Activated naive CD4-positive, alpha-beta T cell treated with anti-CD3 and anti-CD28 coated beads for 36 hours (primary cell): ENCODE measurements at regions not wholly inside any gene's neighbourhood (a gene's known extent, or its start where the extent isn't known, plus 50 kb on each side); places are given as distances from the start of the nearest gene placed in this dataset.
A peak's percentile ranks its signal among the peaks of the same experiment; 100 is the strongest.

ENCODE experiments used
- CTCF ChIA-PET: fragments of 350-600 bp; sonication (Branson Sonifier 250); formaldehyde crosslinking; loops from one replicate; lab custom pipeline; 2021; ENCODE audit warnings: antibody characterized with exemption; lab: Charles Lee
- DNase-seq: peaks from one replicate; pipeline ENCODE4 v3.0.0-alpha.2; 2020
- H3K27ac Mint-ChIP-seq: one replicate; pipeline ENCODE4 v1.8.0; 2021; ENCODE audit warnings: mild to moderate bottlenecking, mixed read lengths
- H3K27me3 Mint-ChIP-seq: one replicate; pipeline ENCODE4 v1.8.0; 2021; ENCODE audit warnings: low read depth, mixed read lengths
- H3K36me3 Mint-ChIP-seq: one replicate; pipeline ENCODE4 v1.8.0; 2021; ENCODE audit warnings: low read depth, mixed read lengths
- H3K4me1 Mint-ChIP-seq: one replicate; pipeline ENCODE4 v1.8.0; 2021; ENCODE audit warnings: low read depth, mixed read lengths
- H3K4me3 Mint-ChIP-seq: one replicate; pipeline ENCODE4 v1.8.0; 2021; ENCODE audit warnings: mild to moderate bottlenecking, moderate library complexity, mixed read lengths
- H3K9me3 Mint-ChIP-seq: one replicate; pipeline ENCODE4 v1.8.0; 2021; ENCODE audit warnings: mixed read lengths
- intact Hi-C: fragments of 100-400 bp; cut with micrococcal nuclease; formaldehyde crosslinking; loops from one replicate; pipeline ENCODE4 v1.15.1; 2023

DNA sequence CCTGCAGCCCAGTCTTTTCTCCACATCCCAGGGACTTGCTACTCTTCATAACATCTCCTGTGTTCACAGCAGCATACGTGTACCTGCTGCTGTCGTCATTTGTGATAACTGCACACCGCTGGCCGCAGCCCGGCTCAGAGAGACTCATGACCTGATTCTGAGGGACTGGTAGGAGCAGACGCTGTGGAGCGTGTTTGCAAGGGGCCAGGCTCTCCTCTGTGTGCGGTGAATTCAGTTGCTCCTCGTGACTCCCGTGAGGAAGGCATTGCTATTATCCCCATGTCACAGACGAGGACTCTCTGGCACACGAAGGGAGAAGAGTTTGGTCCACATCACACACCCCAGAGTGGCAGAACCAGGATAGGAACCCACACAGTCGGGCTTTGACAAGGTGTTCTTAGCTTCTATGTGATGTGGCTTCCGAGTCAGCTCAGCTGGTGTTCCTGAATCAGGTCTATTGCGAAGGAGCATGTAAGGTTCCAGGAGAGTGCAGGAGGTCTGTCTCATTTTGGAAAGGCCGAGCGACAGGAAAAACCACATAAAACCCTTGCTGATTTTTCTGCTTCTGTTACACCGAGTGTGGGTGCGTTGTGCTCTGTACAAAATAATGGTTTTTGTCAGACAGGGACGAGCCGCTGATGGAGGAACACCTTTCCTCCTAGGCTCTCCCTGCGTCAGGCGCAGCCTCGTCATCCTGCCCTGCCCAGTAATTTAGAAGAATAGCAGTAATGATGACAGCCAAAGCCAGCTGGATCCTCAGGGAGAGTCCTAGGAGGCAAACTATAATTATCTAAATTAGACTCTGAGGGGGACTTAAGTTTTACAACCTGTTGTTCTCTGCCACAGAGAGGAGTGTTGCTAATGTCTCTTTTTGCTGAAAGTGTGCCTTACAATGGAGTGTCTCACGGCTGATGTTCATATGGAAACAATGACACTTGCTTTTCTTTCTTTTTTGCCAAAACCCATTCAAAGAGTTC lies 157.5 kb upstream of the RGMA start:
- no peaks in the 10 kb centered on the region for H3K36me3 Mint-ChIP-seq
- CTCF ChIA-PET: no interaction called here

GRCh38 chr15:93245661-93246042 lies 156.6 kb upstream of the RGMA start:
- no peaks in the 10 kb centered on the region for H3K36me3 Mint-ChIP-seq
- H3K4me3 Mint-ChIP-seq: no peak overlapping the region
- intact Hi-C loops: loop anchor here (5.0 kb wide), 1 partner anchor 158 kb away; the partner anchor contains the start of gene RGMA
- peaks cover 9% of the 10 kb centered on the region for H3K27me3 Mint-ChIP-seq
- peaks cover 13% of the 10 kb centered on the region for H3K4me1 Mint-ChIP-seq
- no peaks in the 10 kb centered on the region for H3K9me3 Mint-ChIP-seq
- CTCF ChIA-PET: no interaction called here
- no peak for DNase-seq
- no peak overlapping the region for H3K27ac Mint-ChIP-seq

More for the DNA sequence above, 157.5 kb upstream of the RGMA start:
- Mint-ChIP-seq H3K4me3 (no peak overlapping the region), H3K27ac (no peak overlapping the region), H3K27me3 (peaks cover 9% of the 10 kb centered on the region), H3K9me3 (no peaks in the 10 kb centered on the region), H3K4me1 (peaks cover 13% of the 10 kb centered on the region)
- intact Hi-C loops: loop anchor here (5.0 kb wide), 1 partner anchor 159 kb away; the partner anchor contains the start of gene RGMA
- no peak for DNase-seq

DNA sequence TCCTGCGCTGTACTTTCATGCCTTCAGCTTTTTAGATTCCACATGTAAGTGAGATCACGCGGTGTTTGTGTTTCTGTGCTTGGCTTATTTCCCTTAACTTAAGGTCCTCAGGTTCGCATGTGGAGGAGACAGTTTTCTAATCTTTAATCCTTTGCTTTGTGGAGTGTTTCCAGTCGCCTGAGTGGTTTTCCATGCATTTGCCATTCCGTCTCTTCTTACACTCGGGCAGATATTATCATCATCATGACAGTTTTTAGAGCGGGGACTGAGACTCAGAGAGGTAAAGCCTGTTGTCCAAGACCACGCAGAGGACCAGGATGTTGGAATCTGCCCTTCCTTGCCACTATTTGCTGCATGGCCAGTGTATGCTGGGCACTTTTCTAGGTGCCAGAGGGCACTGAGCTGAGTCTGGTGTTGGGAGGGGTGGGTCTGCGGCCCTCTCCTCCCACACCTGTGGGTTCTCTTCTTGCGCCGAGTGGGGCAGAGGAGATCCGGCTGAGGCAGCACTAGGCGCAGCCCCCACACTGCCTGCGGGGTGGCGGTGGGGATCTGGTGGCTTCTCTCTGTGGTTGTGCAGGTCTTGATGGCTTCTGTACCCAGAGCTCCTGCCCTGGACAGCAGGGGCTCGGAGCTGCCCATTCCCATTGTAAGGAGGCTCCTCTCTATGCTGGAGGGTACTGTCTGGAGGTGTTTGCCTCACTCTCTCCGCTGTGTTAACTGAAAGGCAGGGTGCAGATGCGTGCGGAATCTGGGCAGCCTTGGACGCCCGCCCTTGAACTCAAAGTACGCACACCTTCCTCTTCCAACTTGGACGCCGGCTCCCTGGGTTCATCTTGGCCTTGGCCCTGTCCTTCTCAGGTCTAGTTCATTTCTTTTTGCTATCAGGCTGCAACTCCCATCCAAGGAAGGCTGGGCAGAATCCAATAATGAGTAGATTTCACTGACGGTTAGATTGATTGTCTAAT lies 156.0 kb upstream of the RGMA start:
- CTCF ChIA-PET: no interaction called here
- H3K27ac Mint-ChIP-seq: no peak overlapping the region
- no peak for DNase-seq
- intact Hi-C loops: loop anchor here (5.0 kb wide), 1 partner anchor 158 kb away; the partner anchor contains the start of gene RGMA
- H3K4me3 Mint-ChIP-seq: no peak overlapping the region
- H3K9me3 Mint-ChIP-seq: no peaks in the 10 kb centered on the region
- peaks cover 11% of the 10 kb centered on the region for H3K27me3 Mint-ChIP-seq
- H3K36me3 Mint-ChIP-seq: no peaks in the 10 kb centered on the region
- peaks cover 13% of the 10 kb centered on the region for H3K4me1 Mint-ChIP-seq

DNA sequence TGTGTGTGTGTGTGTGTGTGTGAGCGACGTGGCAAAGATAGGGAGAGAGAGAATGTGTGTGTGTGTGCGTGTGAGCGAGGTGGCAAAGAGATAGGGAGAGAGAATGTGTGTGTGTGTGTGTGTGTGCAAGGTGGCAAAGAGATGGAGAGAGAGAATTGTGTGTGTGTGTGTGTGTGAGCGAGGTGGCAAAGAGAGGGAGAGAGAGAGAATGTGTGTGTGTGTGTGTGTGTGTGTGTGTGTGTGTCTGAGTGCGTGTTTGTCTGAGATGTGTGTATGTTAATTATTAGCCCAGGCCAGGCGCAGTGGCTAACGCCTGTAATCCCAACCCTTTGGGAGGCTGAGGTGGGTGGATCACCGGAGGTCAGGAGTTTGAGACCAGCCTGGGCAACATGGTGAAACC lies 154.6 kb upstream of the RGMA start:
- H3K9me3 Mint-ChIP-seq: no peaks in the 10 kb centered on the region
- H3K4me1 Mint-ChIP-seq: peaks cover 13% of the 10 kb centered on the region
- intact Hi-C loops: no loop called here
- peaks cover 13% of the 10 kb centered on the region for H3K27me3 Mint-ChIP-seq
- CTCF ChIA-PET: no interaction called here
- no peaks in the 10 kb centered on the region for H3K36me3 Mint-ChIP-seq
- H3K4me3 Mint-ChIP-seq: no peak overlapping the region
- H3K27ac Mint-ChIP-seq: no peak overlapping the region
- no peak for DNase-seq

- CTCF ChIA-PET: interaction anchor here (0.6 kb wide), 1 partner anchor 1340 kb away, joined by 3 read pairs; no protein-coding TSS in a partner anchor
- H3K27ac Mint-ChIP-seq: no peak overlapping the region
- H3K4me1 Mint-ChIP-seq: peaks cover 2% of the 10 kb centered on the region
- no peak overlapping the region for H3K4me3 Mint-ChIP-seq
- H3K27me3 Mint-ChIP-seq: peaks cover 7% of the 10 kb centered on the region
- intact Hi-C loops: no loop called here
- peaks cover 3% of the 10 kb centered on the region for H3K9me3 Mint-ChIP-seq
- no peak for DNase-seq
- H3K36me3 Mint-ChIP-seq: no peaks in the 10 kb centered on the region
These were observed 152.9 kb upstream of the RGMA start for GRCh38 chr15:93241696-93242585.

GRCh38 chr15:93239993-93240392 lies 151.0 kb upstream of the RGMA start:
- intact Hi-C loops: no loop called here
- no peak for DNase-seq
- peaks cover 7% of the 10 kb centered on the region for H3K4me1 Mint-ChIP-seq
- H3K4me3 Mint-ChIP-seq: no peak overlapping the region
- no peak overlapping the region for H3K27ac Mint-ChIP-seq
- no peaks in the 10 kb centered on the region for H3K36me3 Mint-ChIP-seq
- H3K27me3 Mint-ChIP-seq: peaks cover 6% of the 10 kb centered on the region
- H3K9me3 Mint-ChIP-seq: peaks cover 3% of the 10 kb centered on the region
- CTCF ChIA-PET: no interaction called here

DNA sequence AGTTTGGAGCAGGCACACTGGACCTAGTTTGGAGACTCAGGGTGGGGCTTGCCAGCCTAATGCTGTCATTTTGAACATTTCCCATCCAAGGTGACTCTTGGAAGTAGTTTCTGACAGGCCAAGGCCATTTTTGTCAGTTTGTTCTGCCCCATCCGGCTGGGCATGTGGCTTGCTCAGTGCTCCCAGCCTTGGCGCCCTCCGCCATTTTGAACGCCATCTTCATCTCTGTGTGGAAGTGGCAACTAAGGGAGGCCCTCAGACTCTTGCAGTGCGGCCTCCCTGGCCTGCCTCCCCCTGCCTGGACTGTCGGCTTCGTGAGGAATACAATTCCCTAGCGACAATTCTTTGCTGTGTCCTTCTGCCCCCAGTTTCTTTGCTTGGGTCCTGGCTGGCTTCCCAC lies 150.6 kb upstream of the RGMA start:
- intact Hi-C loops: no loop called here
- peaks cover 7% of the 10 kb centered on the region for H3K4me1 Mint-ChIP-seq
- H3K9me3 Mint-ChIP-seq: peaks cover 3% of the 10 kb centered on the region
- H3K4me3 Mint-ChIP-seq: no peak overlapping the region
- no peak overlapping the region for H3K27ac Mint-ChIP-seq
- CTCF ChIA-PET: no interaction called here
- no peaks in the 10 kb centered on the region for H3K36me3 Mint-ChIP-seq
- no peak for DNase-seq
- H3K27me3 Mint-ChIP-seq: peaks cover 6% of the 10 kb centered on the region

- H3K27me3 Mint-ChIP-seq: peaks cover 11% of the 10 kb centered on the region
- DNase-seq: no peak
- no peak overlapping the region for H3K4me3 Mint-ChIP-seq
- H3K27ac Mint-ChIP-seq: no peak overlapping the region
- intact Hi-C loops: no loop called here
- CTCF ChIA-PET: no interaction called here
- H3K9me3 Mint-ChIP-seq: peaks cover 3% of the 10 kb centered on the region
- H3K36me3 Mint-ChIP-seq: no peaks in the 10 kb centered on the region
- peaks cover 7% of the 10 kb centered on the region for H3K4me1 Mint-ChIP-seq
These were observed 149.6 kb upstream of the RGMA start for GRCh38 chr15:93238641-93239040.

GRCh38 chr15:93235926-93236780 lies 147.1 kb upstream of the RGMA start:
- H3K4me3 Mint-ChIP-seq: peak overlapping the region; percentile 67
- H3K27me3 Mint-ChIP-seq: peaks cover 19% of the 10 kb centered on the region
- H3K36me3 Mint-ChIP-seq: no peaks in the 10 kb centered on the region
- peaks cover 3% of the 10 kb centered on the region for H3K9me3 Mint-ChIP-seq
- peak; percentile 28 for DNase-seq
- intact Hi-C loops: no loop called here
- no peak overlapping the region for H3K27ac Mint-ChIP-seq
- peaks cover 7% of the 10 kb centered on the region for H3K4me1 Mint-ChIP-seq
- CTCF ChIA-PET: no interaction called here

DNA sequence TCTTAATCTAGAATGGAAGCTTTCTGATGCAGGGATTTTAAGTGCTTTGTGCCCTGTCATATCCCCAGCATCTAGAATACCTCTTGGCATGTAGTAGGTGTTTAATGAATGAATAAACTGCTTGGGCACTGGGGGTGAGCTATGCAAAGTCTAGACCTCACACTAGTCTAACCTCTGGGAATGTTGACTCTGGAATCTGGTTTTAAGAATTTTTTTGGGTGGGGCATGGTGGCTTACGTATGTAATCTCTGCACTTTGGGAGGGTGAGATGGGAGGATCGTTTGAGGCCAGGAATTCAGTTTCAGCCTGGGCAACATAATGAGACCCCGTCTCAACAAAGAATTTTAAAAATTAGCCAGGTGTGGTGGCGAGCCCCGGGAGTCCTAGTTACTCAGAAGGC lies 146.3 kb upstream of the RGMA start:
- Mint-ChIP-seq H3K4me1 (peaks cover 7% of the 10 kb centered on the region), H3K4me3 (no peak overlapping the region), H3K27ac (no peak overlapping the region), H3K27me3 (peaks cover 20% of the 10 kb centered on the region), H3K36me3 (no peaks in the 10 kb centered on the region), H3K9me3 (peaks cover 3% of the 10 kb centered on the region)
- intact Hi-C loops: no loop called here
- CTCF ChIA-PET: no interaction called here
- no peak for DNase-seq

GRCh38 chr15:93233710-93234109 lies 144.7 kb upstream of the RGMA start:
- Mint-ChIP-seq H3K27me3 (peaks cover 18% of the 10 kb centered on the region), H3K4me1 (peaks cover 7% of the 10 kb centered on the region), H3K9me3 (peaks cover 3% of the 10 kb centered on the region), H3K4me3 (no peak overlapping the region), H3K27ac (no peak overlapping the region), H3K36me3 (no peaks in the 10 kb centered on the region)
- CTCF ChIA-PET: no interaction called here
- intact Hi-C loops: no loop called here
- no peak for DNase-seq
